GM19193 (cell line): ENCODE measurements at regions not wholly inside any gene's neighbourhood (a gene's known extent, or its start where the extent isn't known, plus 50 kb on each side); places are given as distances from the start of the nearest gene placed in this dataset.

Experiments used
- POLR2A ChIP-seq: IDR thresholded peaks from 4 replicates; pipeline ENCODE4 v1.6.1; 2011; ENCODE audit not compliant: insufficient read depth, insufficient read length; ENCODE audit errors: extremely low read depth

DNA sequence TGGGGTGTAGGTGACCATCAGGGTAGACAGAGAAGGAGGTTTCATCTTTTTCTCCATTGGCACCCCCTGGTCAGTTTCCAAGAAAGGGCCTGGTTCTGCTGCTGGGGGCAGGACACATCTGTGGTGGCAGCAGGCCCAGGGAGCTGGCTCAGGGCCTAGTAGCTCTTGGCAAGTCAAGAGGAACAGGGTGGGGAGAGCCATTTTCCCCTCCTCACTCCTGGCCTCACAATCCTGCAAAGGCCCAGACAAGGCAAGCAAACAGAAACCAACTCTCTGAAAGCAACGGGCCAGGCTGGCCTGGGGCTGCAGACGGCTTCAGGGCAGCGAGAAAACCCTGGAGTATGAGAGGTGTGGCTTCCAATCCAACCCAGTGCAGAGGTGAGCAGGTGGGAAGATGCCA is 192.9 kb upstream of the DYNLRB2 start:
- TF ChIP-seq POLR2A, result no peak

DNA sequence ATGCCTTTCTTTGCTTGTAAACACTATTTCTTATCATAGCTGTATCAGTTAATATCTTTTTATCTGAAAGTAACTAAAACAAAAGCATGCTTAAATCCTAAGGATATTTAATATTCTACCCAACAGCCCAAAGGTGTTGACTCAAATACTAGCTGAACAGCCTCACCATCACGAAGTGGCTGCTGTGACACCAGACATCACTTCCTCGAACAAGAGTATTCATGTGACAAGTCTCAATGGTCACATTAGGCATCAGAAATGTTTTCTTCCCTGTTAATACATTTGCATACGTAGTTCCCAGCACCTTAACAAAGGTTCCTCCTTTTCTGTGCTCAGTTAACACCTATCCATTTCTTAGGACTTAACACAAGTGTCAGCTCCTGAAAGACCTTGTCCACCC is 193.8 kb upstream of the DYNLRB2 start:
- TF ChIP-seq POLR2A, result no peak

DNA sequence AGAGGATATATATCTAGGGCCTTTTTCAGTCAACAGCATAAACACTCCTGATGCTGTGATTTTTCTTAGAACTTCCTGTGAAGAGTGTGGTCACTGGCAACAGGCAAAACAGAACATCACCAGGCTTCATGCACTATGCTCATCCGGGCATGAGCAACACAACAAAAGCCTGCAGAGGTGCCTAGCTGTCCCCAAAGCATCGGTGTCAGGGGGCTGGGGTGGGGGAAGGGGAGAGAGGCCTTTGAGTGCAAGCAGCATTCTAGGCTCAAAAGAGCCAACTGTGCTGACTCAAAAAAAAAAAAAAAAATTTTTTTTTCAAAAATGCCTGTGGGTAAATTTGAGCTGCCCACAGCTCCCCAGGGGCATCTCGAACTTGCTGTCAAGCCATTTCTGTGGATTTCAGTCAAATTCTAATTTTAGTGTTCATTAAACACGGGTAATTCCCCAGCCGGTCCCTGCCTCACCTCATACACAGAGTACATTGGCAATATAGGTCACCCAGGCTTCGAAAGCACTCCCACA is 194.6 kb upstream of the DYNLRB2 start:
- TF ChIP-seq POLR2A, result no peak

DNA sequence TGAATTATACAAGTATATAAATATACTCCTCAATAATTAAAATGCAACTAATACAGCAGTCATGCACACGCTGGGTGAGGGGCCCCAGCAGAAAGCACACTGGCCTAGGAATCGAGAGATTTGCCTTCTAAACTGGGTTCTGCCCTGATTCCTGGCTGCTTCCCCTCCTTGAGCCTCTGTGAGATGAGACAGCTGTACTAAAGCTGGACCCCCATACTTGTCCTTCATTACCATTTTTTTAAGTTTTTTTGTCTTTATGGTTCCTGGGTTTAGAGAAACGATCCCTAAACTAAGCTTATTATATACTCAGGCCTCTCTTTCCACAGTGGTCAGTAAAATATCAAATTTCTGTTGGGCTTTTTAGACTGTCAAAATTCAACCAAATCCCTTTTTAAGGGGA is 195.1 kb upstream of the DYNLRB2 start:
- TF ChIP-seq POLR2A, result no peak

DNA sequence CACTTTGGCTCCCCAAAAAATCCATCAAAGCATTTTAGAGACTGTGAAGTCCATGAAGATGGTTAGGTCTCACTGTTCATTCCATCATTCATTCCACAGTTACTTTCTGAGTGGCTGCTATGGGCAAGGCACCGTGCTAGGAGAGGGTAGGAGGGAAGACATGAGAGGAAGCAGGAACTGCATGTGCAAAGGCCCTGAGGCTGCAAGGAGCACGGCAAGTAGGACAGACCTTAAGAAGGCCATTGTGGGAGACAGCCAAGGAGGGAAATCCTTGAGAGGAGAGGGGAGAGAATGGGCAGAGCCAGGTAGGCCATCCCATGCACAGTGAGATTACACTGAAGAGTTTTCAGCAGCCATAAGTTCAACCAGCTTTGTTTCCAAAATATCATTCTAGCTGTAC is 196.2 kb upstream of the DYNLRB2 start:
- TF ChIP-seq POLR2A, result no peak

DNA sequence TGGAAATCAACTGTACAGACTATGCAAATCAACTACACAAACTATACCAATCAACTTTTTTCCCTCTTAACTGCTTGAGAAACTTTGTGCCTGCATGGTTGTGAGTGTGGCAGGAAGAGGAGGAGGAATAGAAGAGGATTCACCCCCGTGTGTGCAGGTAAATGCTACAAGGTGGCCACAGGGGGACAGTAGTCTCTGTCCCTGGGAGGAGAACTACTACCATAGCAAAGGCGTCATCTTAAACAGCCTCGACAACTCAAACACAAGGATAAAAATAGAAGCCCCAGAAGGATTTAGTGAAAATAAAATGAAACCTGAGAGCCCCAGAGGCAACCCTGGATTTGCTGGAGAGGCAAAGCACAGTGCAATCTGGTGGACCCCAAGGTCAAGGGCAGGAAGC is 199.5 kb upstream of the DYNLRB2 start:
- TF ChIP-seq POLR2A, result no peak

DNA sequence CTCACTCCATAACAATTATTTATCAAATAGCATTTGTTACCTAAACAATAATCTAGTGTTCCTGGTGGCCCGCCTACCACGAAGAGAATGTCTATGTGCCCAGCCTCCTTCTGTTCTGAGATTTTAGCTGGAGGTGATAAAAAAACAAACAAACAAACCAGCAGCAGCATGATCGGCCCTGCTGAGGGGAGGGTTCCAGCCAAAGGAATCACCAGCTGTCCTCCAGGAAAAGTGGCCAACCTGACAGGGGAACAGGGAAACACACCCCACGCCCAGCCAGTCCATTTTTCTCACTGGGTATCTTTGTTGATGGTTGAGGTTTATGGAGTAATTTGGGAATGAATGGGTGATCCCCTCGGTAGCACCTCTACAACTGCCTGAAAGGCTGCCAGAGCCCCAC is 203.0 kb upstream of the DYNLRB2 start:
- TF ChIP-seq POLR2A, result no peak

DNA sequence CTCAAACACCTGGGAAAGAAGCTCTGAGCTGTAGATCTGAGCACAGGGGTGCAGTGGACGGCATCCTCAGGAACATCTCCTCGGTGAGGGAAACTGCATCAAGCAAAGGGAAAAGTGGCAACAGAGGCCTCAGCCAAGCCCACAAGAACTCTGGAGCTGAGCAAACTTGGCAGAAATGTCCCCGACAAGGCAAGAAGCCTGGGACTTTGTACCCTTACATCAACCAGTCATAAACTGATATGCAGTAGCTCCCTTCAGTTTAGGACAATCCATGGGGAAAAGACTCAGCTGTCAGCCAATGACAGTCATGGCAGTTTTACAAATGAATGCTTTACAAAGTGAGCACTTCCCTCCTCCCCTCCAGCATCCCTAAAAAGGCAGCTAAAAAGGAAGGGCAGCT is 210.0 kb upstream of the DYNLRB2 start:
- TF ChIP-seq POLR2A, result no peak

DNA sequence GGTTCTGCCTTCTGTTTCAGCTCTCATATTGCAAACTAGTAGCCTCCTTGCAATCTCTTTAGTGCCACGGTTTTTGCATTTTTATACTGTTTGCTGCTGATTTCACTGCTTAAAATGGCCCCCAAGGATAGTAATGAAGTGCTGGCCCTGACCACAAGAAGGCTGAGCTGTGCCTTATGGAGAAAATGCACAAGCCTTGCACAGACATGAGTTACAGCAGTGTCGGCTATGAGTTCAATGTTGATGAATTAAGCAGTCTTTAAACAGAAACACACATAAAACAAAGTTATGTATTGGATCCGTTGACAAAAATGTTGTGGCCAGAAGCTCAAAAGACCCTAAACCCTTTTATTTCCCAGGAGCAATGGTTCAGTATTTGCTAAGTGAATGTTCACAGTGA is 210.6 kb upstream of the DYNLRB2 start:
- no peak for TF ChIP-seq POLR2A

DNA sequence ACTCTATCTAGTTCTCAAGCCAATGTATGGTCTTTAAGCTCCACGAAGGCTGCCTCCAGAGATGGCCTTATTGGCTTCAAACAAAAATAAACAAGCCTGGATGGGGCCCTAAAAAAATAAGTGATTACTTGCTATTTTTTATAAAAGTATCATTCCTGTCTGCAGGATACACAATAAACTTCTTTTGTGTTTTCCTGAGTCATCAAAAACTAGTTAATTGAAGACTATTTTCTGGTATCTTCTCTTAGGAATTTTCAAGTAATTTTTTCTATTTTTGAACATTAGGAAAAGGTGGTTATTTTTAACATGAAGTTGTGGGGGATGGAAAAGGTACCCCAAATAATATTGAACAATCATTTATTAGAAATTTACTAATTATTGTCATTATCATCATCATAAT is 213.1 kb upstream of the DYNLRB2 start:
- no peak for TF ChIP-seq POLR2A

DNA sequence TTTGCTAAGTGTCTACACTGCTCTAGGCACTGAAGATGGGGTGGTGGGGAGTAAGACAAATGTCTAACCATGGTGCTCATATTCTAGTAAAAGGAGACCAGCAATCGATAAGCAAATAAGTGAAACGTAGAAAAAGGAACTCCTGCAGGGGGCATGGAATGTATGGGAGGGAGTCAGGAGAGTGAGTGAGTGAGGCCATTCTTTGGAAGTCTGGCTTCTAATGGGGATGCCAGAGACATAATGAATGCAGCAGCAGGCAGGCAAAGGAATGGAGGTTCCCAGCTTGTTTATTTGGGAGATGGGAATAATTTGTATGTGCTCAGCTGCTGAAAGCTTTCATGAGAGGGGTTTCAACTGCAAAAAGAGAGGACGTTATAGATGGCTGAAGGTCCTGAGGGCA is 216.4 kb upstream of the DYNLRB2 start:
- no peak for TF ChIP-seq POLR2A

DNA sequence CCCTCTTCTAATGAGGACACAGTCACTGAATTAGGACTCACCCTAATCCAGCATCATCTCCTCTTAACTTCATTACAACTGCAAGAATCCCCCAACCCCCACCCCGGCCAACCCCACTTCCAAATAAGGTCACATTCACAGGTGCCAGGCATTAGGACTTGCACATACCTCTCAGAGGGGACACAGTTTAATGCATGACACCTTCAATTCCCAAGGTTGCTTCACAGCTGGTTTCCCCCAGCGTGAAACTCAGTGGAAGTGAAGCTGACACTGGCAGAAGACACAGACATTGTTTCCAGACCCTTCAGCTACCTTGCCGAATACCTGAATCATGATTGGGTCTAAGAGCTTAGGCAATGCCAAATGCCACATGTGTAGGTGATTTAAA is 217.0 kb upstream of the DYNLRB2 start:
- TF ChIP-seq POLR2A, result no peak

DNA sequence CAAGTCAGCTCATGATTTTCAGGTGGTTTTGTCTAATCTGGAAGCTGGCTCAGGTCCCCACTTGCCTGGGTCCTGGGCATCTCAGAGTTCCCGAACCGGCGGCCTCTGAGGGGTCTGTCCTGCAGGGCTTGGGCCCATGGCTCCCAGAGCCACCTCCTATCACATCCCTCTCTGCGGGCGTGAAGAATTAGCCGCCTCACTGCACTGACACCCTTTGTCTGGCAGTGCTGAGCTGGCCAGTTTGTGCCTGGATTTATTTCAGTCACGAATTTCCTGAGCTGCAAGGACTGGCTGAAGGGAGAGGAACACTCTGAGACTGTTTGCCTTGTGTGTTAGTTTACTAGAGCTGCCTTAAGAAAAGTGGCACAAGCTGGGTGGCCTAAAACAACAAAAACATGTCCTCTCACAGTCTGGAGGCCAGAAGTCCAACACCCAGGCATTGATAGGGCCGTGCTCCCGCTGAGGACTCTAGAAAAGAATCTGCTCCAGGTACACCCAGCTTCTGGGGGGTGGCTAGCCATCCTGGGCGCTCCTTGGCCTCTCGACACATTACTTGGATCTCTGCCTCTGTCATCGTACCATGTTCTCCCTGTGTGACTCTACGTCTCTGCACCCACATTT is 217.5 kb upstream of the DYNLRB2 start:
- TF ChIP-seq POLR2A, result no peak

DNA sequence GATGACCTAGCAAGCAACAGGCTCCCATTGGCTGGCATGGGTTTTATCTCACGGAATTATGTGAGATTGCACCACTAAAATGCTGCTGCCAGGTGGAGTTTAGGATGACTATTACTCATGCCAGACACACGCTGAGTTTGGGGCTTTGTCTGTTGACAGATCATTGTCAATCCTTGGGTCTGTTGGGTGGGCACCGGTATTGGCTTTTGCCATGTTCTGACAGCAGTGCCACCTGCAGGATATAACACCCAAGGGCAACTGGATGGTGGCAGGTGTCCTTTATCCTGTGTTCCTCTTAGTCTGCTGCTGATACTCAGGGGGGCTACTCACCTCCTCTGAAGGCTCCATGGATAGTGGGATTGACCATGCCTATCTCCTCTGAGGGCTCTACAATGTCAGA is 221.6 kb upstream of the DYNLRB2 start:
- no peak for TF ChIP-seq POLR2A

DNA sequence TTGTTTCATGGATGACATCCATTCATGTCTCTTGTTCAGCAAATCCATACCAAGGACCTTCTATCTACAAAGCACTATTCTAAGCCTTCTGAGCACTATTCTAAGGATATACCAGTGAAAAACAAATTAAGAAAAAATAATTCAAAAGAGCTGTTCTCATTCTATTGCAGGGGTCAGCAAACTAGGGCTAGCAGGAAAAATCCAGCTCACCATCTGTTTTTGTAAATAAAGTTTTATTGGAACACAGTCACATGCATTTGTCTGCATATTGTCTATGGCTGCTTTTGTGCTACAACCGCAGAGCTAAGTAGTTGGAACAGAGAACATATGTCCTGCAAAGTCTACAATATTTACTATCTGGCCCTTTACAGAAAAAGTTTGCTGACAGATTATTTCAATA is 222.7 kb upstream of the DYNLRB2 start:
- TF ChIP-seq POLR2A, result no peak

DNA sequence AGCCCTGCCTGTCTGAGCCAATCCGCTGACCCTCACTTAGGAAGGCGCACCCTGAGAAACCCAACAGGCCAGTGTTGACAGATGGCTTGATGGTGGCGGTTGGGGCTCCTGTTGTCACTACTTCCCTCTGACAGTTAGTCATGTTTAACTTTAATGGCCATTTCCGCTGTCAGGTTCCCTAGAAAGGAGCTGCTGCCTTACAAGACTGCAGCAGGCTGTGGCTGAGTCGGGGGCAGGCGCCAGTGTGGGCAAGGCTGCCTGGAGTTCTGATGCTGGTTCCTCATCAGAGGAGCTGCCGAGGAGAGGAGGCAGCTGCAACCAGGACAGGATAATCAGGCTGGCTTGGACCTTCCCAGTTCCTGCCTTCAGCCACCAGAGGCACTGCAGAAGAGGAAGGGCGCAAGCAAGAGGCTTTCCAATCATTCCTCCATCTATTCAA is 223.2 kb upstream of the DYNLRB2 start:
- TF ChIP-seq POLR2A, result no peak

DNA sequence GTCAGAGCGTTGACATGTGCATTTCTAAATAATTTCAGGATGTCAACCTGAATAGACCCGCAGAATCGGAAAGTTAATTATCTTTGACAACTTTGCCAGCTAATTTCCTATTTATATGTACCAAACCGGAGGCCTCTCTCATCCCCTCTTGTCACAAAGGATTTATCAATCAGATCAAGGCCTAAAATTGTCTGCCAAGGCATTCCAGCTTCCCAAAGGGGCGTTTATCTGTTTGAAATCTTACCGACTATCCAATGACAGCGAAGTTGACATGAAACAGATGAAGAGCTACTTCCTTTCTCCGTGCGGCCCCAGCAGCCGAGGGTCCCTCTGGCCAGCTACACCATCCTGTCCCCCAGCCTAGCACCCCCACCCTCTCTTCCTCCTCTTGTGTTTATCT is 223.7 kb upstream of the DYNLRB2 start:
- TF ChIP-seq POLR2A, result no peak
